Superior temporal gyrus (tissue), 1 donor: ENCODE measurements at regions not wholly inside any gene's neighbourhood (a gene's known extent, or its start where the extent isn't known, plus 50 kb on each side); places are given as distances from the start of the nearest gene placed in this dataset.
A peak's percentile ranks its signal among the peaks of the same experiment; 100 is the strongest.
"Not testable (repeated sequence)": the region's sequence is repeated elsewhere in the genome, so short reads cannot be mapped to it uniquely, and the experiment has no call there.

Source experiments
- DNase-seq: peaks from one replicate; pipeline ENCODE4 v3.0.0-alpha.2; 2016; ENCODE audit errors: extremely low spot score

- DNase-seq, result no peak
Observed at GRCh38 chr3:82177774-82178173, 416.3 kb upstream of the GBE1 start.

GRCh38 chr3:82165266-82165665 is 403.8 kb upstream of the GBE1 start:
- no peak for DNase-seq

GRCh38 chr3:82163907-82164520 is 402.6 kb upstream of the GBE1 start:
- no peak for DNase-seq

- no peak for DNase-seq
Observed at GRCh38 chr3:82157952-82158351, 396.5 kb upstream of the GBE1 start.

- not testable (repeated sequence) for DNase-seq
Observed at GRCh38 chr3:82153892-82154291, 392.4 kb upstream of the GBE1 start.

- no peak for DNase-seq
Observed at GRCh38 chr3:82145742-82146141, 384.3 kb upstream of the GBE1 start.

- no peak for DNase-seq
Observed at GRCh38 chr3:82144811-82145210, 383.4 kb upstream of the GBE1 start.

- no peak for DNase-seq
Observed at GRCh38 chr3:82143661-82144412, 382.4 kb upstream of the GBE1 start.

- DNase-seq, result no peak
Observed at GRCh38 chr3:82141592-82141991, 380.1 kb upstream of the GBE1 start.

- DNase-seq, result no peak
Observed at GRCh38 chr3:82137861-82138260, 376.4 kb upstream of the GBE1 start.

GRCh38 chr3:82137050-82137449 is 375.6 kb upstream of the GBE1 start:
- DNase-seq, result no peak

- peak; percentile 70 for DNase-seq
Observed at GRCh38 chr3:82133070-82133606, 371.7 kb upstream of the GBE1 start.

- DNase-seq, result no peak
Observed at GRCh38 chr3:82132210-82133069, 371.0 kb upstream of the GBE1 start.

- no peak for DNase-seq
Observed at GRCh38 chr3:82130046-82130445, 368.6 kb upstream of the GBE1 start.

GRCh38 chr3:82129221-82129801 is 367.9 kb upstream of the GBE1 start:
- no peak for DNase-seq

- no peak for DNase-seq
Observed at GRCh38 chr3:82128271-82128670, 366.8 kb upstream of the GBE1 start.

- DNase-seq, result no peak
Observed at GRCh38 chr3:82122554-82123345, 361.3 kb upstream of the GBE1 start.

GRCh38 chr3:82114589-82114988 is 353.1 kb upstream of the GBE1 start:
- DNase-seq, result no peak

GRCh38 chr3:82110721-82111120 is 349.3 kb upstream of the GBE1 start:
- not testable (repeated sequence) for DNase-seq

GRCh38 chr3:82103241-82103640 is 341.8 kb upstream of the GBE1 start:
- no peak for DNase-seq

GRCh38 chr3:82100378-82100777 is 338.9 kb upstream of the GBE1 start:
- DNase-seq, result no peak
